Gastroesophageal sphincter (tissue), 3 donors: ENCODE measurements at regions not wholly inside any gene's neighbourhood (a gene's known extent, or its start where the extent isn't known, plus 50 kb on each side); places are given as distances from the start of the nearest gene placed in this dataset.

Source experiments
- POLR2A ChIP-seq, 2 donors: fragments of 450-650 bp; IDR thresholded peaks; one replicate each; pipeline ENCODE4 v1.6.1; 2017; ENCODE audit warnings: antibody characterized with exemption in 2 of 2, mild to moderate bottlenecking in 2 of 2, moderate library complexity in 1 of 2
- POLR2AphosphoS5 ChIP-seq: sonication (generic); formaldehyde crosslinking; IDR thresholded peaks from one replicate; pipeline ENCODE4 v1.6.1; 2017; ENCODE audit warnings: antibody characterized with exemption
- TF ChIP-seq, protein P1 (sequence below), 4 experiments: fragments of 200-600 bp in 2 of 4; fragments of 450-650 bp in 2 of 4; sonication (generic) in 1 of 4; IDR thresholded peaks; one replicate each; pipeline ENCODE4 v1.5.1; 2017 to 2019; ENCODE audit warnings: antibody characterized with exemption in 4 of 4, mild to moderate bottlenecking in 2 of 4, moderate library complexity in 2 of 4

DNA sequence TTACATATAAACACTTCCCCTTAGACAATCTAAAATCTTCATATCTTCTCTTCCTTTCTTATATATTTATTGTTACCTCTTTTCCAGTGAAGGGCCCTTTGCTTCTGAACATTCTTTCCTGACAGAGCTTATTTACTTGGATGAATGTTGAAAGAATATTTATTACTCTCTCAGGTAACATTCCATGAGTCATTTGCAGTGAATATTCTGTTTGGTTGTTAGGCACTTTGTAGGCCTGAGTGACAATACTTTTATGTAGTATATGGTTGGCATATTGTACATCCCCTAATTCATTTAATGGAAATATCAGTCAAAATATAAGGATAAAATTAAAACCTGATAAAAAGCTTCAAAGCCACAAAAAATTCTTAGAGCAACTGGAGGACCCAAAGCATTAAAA is 260.9 kb upstream of the KCNMB2 start:
- TF ChIP-seq, protein P1, sequence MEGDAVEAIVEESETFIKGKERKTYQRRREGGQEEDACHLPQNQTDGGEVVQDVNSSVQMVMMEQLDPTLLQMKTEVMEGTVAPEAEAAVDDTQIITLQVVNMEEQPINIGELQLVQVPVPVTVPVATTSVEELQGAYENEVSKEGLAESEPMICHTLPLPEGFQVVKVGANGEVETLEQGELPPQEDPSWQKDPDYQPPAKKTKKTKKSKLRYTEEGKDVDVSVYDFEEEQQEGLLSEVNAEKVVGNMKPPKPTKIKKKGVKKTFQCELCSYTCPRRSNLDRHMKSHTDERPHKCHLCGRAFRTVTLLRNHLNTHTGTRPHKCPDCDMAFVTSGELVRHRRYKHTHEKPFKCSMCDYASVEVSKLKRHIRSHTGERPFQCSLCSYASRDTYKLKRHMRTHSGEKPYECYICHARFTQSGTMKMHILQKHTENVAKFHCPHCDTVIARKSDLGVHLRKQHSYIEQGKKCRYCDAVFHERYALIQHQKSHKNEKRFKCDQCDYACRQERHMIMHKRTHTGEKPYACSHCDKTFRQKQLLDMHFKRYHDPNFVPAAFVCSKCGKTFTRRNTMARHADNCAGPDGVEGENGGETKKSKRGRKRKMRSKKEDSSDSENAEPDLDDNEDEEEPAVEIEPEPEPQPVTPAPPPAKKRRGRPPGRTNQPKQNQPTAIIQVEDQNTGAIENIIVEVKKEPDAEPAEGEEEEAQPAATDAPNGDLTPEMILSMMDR (IDR thresholded peaks at IDR 0.05): no peak
- no peak for TF ChIP-seq POLR2A (IDR thresholded peaks at IDR 0.05)
- TF ChIP-seq POLR2AphosphoS5: no peak
